ENCODE measurements at regions not wholly inside any gene's neighbourhood (a gene's known extent, or its start where the extent isn't known, plus 50 kb on each side); places are given as distances from the start of the nearest gene placed in this dataset.

DNA sequence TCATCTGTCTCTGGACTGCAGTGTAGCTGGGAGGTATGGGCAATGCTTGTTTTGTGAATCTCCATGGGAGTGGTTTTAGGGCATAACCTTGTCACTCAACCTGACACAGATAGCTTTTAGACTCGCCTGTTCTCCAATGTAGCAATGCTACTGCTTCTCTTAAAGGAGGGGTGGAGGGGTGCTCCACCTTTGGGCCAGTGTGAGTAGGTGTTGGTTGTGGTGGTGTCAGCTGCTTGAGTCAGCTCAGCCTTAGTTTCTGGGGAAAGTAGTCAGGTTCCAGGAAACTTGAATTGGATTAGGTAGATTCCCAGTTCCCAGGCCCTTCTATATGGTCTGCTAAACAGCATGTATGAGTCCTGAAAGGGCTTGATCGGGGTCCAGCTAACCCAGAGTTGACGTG lies 91.1 kb upstream of the PLPPR1 start:
- Histone ChIP-seq H3K4me1 (ENCODE audit: control insufficient read depth in 1 of 2, insufficient read depth in 2 of 2, low read depth in 1 of 2, low read length in 1 of 2) (no peaks in the 10 kb centered on the region), H3K27ac (ENCODE audit: low read depth in 2 of 2, low read length in 1 of 2) (no peak overlapping the region), H3K9ac (no peak overlapping the region), H3K4me3 (ENCODE audit: low read depth in 2 of 2, low read length in 1 of 2) (no peak overlapping the region), H4K20me1 (ENCODE audit: insufficient read depth) (no peaks in the 10 kb centered on the region), H3K9me2 (no peaks in the 10 kb centered on the region), H3K9me3 (no peaks in the 10 kb centered on the region), H3K79me2 (ENCODE audit: insufficient read depth) (no peaks in the 10 kb centered on the region), H3K27me3 (ENCODE audit: insufficient read depth) (no peaks in the 10 kb centered on the region), H2AFZ (ENCODE audit: low read depth) (no peak overlapping the region), H3K36me3 (replicated peaks in 1 of 2; ENCODE audit: control insufficient read depth in 1 of 2, insufficient read depth in 2 of 2, low read length in 1 of 2) (no peaks in the 10 kb centered on the region), H3F3A (replicated peaks; ENCODE audit: insufficient read depth) (no peaks in the 10 kb centered on the region), H3K4me2 (no peak overlapping the region)
- no peak for DNase-seq
- ChIA-PET POLR2A (no interaction called here), CTCF (no interaction called here)
- 0% methylated on average over 2 of the region's 3 CpGs for WGBS (ENCODE audit: low lambda C conversion rate)
- TF ChIP-seq, protein P1, sequence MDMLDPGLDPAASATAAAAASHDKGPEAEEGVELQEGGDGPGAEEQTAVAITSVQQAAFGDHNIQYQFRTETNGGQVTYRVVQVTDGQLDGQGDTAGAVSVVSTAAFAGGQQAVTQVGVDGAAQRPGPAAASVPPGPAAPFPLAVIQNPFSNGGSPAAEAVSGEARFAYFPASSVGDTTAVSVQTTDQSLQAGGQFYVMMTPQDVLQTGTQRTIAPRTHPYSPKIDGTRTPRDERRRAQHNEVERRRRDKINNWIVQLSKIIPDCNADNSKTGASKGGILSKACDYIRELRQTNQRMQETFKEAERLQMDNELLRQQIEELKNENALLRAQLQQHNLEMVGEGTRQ (IDR thresholded peaks at IDR 0.05; ENCODE audit: borderline replicate concordance, low read depth, low read length): no peak
- no peak for TF ChIP-seq TAF1 (IDR thresholded peaks at IDR 0.05; ENCODE audit: borderline replicate concordance, low read depth, low read length)
- no peak for TF ChIP-seq MEF2A (IDR thresholded peaks at IDR 0.05; ENCODE audit: borderline replicate concordance, low read depth)

DNA sequence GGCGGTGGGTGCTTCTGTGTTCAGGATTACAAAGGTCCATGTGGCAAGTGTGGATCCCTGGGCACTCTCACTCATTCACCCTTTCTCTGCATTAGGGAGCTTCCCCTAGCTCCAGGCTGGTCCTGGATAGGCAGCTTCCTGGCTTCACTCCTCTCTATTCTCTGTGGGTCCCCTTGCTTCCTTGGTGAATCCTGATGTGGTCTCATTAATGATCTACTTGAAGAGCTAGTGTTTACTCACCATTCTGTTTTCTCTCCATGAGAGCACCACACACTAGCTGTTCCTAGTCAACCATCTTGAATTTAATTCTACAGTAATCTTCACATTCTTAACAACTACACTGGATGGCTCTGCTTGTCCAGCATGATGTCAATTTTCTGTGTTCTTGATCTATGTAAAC lies 90.0 kb upstream of the PLPPR1 start:
- no CpG with 5 or more reads among the region's 1 CpG for WGBS (ENCODE audit: low lambda C conversion rate)
- DNase-seq: no peak
- H3K79me2 ChIP-seq (ENCODE audit: insufficient read depth): no peaks in the 10 kb centered on the region
- H3K27me3 ChIP-seq (ENCODE audit: insufficient read depth): no peaks in the 10 kb centered on the region
- TF ChIP-seq FOSL2 (IDR thresholded peaks at IDR 0.05; ENCODE audit: borderline replicate concordance, low read depth): no peak
- TF ChIP-seq TEAD4 (IDR thresholded peaks at IDR 0.05; ENCODE audit: borderline replicate concordance, insufficient read depth): no peak
- TF ChIP-seq, protein P2, sequence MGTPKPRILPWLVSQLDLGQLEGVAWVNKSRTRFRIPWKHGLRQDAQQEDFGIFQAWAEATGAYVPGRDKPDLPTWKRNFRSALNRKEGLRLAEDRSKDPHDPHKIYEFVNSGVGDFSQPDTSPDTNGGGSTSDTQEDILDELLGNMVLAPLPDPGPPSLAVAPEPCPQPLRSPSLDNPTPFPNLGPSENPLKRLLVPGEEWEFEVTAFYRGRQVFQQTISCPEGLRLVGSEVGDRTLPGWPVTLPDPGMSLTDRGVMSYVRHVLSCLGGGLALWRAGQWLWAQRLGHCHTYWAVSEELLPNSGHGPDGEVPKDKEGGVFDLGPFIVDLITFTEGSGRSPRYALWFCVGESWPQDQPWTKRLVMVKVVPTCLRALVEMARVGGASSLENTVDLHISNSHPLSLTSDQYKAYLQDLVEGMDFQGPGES (IDR thresholded peaks at IDR 0.05; ENCODE audit: low read depth, low read length): no peak
- no peak for TF ChIP-seq TCF12 (IDR thresholded peaks at IDR 0.05)
- no peak overlapping the region for H3K9ac ChIP-seq
- H3K36me3 ChIP-seq (replicated peaks in 1 of 2; ENCODE audit: control insufficient read depth in 1 of 2, insufficient read depth in 2 of 2, low read length in 1 of 2): no peaks in the 10 kb centered on the region
- no peaks in the 10 kb centered on the region for H4K20me1 ChIP-seq (ENCODE audit: insufficient read depth)
- H3F3A ChIP-seq (replicated peaks; ENCODE audit: insufficient read depth): no peaks in the 10 kb centered on the region
- no peak overlapping the region for H2AFZ ChIP-seq (ENCODE audit: low read depth)
- ChIA-PET POLR2A (no interaction called here), CTCF (no interaction called here)
- H3K4me2 ChIP-seq: no peak overlapping the region
- H3K27ac ChIP-seq (ENCODE audit: low read depth in 2 of 2, low read length in 1 of 2): no peak overlapping the region
- H3K4me3 ChIP-seq (ENCODE audit: low read depth in 2 of 2, low read length in 1 of 2): no peak overlapping the region
- H3K9me3 ChIP-seq: no peaks in the 10 kb centered on the region
- no peaks in the 10 kb centered on the region for H3K4me1 ChIP-seq (ENCODE audit: control insufficient read depth in 1 of 2, insufficient read depth in 2 of 2, low read depth in 1 of 2, low read length in 1 of 2)
- no peaks in the 10 kb centered on the region for H3K9me2 ChIP-seq

DNA sequence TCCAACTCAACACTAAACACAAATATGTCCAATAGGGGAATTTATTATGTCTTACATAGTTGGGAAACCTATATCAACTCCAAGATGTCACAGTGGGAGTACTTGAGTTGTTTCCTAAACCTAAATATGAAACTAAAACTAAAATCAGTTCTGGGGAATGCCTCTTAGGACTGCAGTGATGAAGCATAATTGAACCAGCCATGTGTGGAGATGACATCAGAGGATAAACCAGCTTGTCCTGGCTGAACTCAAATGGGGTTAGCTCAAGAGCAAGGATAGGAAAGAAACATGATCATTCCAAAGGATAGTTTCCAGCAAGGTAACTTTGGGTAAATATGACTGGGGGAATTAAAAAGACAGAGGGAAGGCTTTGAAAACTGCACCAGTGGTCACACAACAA lies 88.9 kb upstream of the PLPPR1 start:
- H3K4me2 ChIP-seq: no peak overlapping the region
- H4K20me1 ChIP-seq (ENCODE audit: insufficient read depth): no peaks in the 10 kb centered on the region
- no peaks in the 10 kb centered on the region for H3K36me3 ChIP-seq (replicated peaks in 1 of 2; ENCODE audit: control insufficient read depth in 1 of 2, insufficient read depth in 2 of 2, low read length in 1 of 2)
- CTCF ChIA-PET: no interaction called here
- H3K9ac ChIP-seq: no peak overlapping the region
- TF ChIP-seq JUND (IDR thresholded peaks at IDR 0.05): no peak
- no peak for TF ChIP-seq SIN3A (IDR thresholded peaks at IDR 0.05; ENCODE audit: borderline replicate concordance, low read depth, low read length)
- H3K27ac ChIP-seq (ENCODE audit: low read depth in 2 of 2, low read length in 1 of 2): no peak overlapping the region
- H3K27me3 ChIP-seq (ENCODE audit: insufficient read depth): no peaks in the 10 kb centered on the region
- H3K79me2 ChIP-seq (ENCODE audit: insufficient read depth): no peaks in the 10 kb centered on the region
- POLR2A ChIA-PET: no interaction called here
- no peak overlapping the region for H2AFZ ChIP-seq (ENCODE audit: low read depth)
- no peaks in the 10 kb centered on the region for H3K9me2 ChIP-seq
- H3K4me1 ChIP-seq (ENCODE audit: control insufficient read depth in 1 of 2, insufficient read depth in 2 of 2, low read depth in 1 of 2, low read length in 1 of 2): no peaks in the 10 kb centered on the region
- H3K9me3 ChIP-seq: no peaks in the 10 kb centered on the region
- no peak overlapping the region for H3K4me3 ChIP-seq (ENCODE audit: low read depth in 2 of 2, low read length in 1 of 2)
- no peaks in the 10 kb centered on the region for H3F3A ChIP-seq (replicated peaks; ENCODE audit: insufficient read depth)
- DNase-seq: no peak

Measured in SK-N-SH (cell line).